ENCODE measurements at regions not wholly inside any gene's neighbourhood (a gene's known extent, or its start where the extent isn't known, plus 50 kb on each side); places are given as distances from the start of the nearest gene placed in this dataset.
"Not testable (repeated sequence)": the region's sequence is repeated elsewhere in the genome, so short reads cannot be mapped to it uniquely, and the experiment has no call there.

DNA sequence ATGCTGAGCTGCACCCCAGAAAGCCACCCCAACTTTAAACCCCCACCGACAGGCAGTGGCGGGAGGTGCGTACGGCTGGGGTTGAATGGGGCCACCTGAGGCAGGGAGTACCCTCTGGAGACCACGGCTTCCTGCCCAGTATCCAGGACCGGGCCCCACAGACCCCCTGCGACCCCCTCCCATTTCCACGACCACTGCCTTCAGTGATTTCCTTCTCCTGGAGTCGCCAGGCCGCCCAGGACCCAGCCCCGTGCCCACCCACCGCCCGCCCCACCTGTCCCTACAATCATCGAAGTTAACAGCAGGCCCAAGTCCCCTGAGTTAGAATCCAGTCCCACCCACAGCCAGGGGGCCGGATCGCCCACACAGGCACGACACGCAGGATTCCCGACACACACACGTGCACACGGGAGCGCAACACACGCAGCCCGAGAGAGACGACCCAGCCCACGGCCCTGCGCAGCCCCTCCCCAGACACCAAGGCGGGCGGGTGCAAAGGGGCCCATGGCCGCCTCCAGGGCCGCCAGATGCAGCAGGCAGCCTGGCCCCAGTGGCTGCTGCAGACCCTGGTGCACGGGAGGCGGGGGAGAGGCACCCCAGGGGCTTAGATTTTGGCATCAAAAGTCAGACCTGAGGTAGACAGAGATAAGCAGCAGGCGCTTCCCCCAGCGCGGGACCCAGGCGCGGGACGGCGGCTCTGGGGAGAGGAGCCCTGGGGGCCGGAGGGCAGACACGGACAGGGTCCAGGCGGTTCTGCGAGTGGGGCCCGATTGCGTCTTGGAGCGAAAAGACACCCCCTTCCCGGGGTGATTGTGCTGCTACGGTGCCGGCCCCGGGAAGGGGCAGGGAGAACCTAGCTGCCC lies 104.8 kb downstream of the SPATA31A6 start:
- TF ChIP-seq, protein P1, sequence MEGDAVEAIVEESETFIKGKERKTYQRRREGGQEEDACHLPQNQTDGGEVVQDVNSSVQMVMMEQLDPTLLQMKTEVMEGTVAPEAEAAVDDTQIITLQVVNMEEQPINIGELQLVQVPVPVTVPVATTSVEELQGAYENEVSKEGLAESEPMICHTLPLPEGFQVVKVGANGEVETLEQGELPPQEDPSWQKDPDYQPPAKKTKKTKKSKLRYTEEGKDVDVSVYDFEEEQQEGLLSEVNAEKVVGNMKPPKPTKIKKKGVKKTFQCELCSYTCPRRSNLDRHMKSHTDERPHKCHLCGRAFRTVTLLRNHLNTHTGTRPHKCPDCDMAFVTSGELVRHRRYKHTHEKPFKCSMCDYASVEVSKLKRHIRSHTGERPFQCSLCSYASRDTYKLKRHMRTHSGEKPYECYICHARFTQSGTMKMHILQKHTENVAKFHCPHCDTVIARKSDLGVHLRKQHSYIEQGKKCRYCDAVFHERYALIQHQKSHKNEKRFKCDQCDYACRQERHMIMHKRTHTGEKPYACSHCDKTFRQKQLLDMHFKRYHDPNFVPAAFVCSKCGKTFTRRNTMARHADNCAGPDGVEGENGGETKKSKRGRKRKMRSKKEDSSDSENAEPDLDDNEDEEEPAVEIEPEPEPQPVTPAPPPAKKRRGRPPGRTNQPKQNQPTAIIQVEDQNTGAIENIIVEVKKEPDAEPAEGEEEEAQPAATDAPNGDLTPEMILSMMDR (IDR thresholded peaks at IDR 0.05): not testable (repeated sequence)
- not testable (repeated sequence) for TF ChIP-seq EP300, POLR2A (IDR thresholded peaks at IDR 0.05)

Data from stomach (tissue), 4 donors.